H1 (cell line): ENCODE measurements at regions not wholly inside any gene's neighbourhood (a gene's known extent, or its start where the extent isn't known, plus 50 kb on each side); places are given as distances from the start of the nearest gene placed in this dataset.

ENCODE experiments used
- CTCF ChIA-PET: fragments of 300-600 bp; sonication (Branson Sonifier 250); formaldehyde crosslinking; loops from one replicate; lab custom pipeline; 2021; ENCODE audit not compliant: partially characterized antibody; lab: Charles Lee
- POLR2A ChIA-PET: fragments of 300-600 bp; sonication (Branson Sonifier 250); formaldehyde crosslinking; loops from one replicate; lab custom pipeline; 2021; ENCODE audit warnings: inconsistent platforms; ENCODE audit not compliant: partially characterized antibody; lab: Charles Lee
- DNase-seq, 2 experiments: peaks; one replicate each; pipeline versions ENCODE4 v3.0.0 to v3.0.0-alpha.2; 2010 to 2022; ENCODE audit warnings: low spot score in 2 of 2, low read depth in 1 of 2, mixed read lengths in 1 of 2
- FAIRE-seq: peaks from 2 replicates; lab custom pipeline; 2011; peaks lifted over from hg19 to GRCh38; lab: Jason Lieb, UNC
- H2AFZ ChIP-seq: 2 replicates; pipeline ENCODE4 v1.8.1; 2012; ENCODE audit warnings: low read length, inconsistent platforms
- H2AK5ac ChIP-seq: 2 replicates; pipeline ENCODE4 v1.6.1; 2013; ENCODE audit warnings: low read depth, low read length
- H2BK120ac ChIP-seq: replicated peaks from 2 replicates; pipeline ENCODE3; 2013; ENCODE audit warnings: low read depth, low read length, inconsistent platforms
- H2BK12ac ChIP-seq: 2 replicates; pipeline ENCODE4 v1.6.1; 2013; ENCODE audit warnings: low read depth, low read length
- H2BK15ac ChIP-seq: 2 replicates; pipeline ENCODE4 v1.6.1; 2013; ENCODE audit warnings: low read length
- H2BK20ac ChIP-seq: 2 replicates; pipeline ENCODE4 v1.6.1; 2013; ENCODE audit warnings: low read length
- H2BK5ac ChIP-seq: 2 replicates; pipeline ENCODE4 v1.6.1; 2013; ENCODE audit warnings: low read depth, low read length
- H3K14ac ChIP-seq: 2 replicates; pipeline ENCODE4 v1.6.1; 2013; ENCODE audit warnings: inconsistent platforms; ENCODE audit not compliant: insufficient read length
- H3K18ac ChIP-seq: 2 replicates; pipeline ENCODE4 v1.6.1; 2013; ENCODE audit warnings: low read length; ENCODE audit errors: extremely low read depth
- H3K23ac ChIP-seq: 2 replicates; pipeline ENCODE4 v1.6.1; 2013; ENCODE audit warnings: inconsistent platforms; ENCODE audit not compliant: insufficient read length
- H3K23me2 ChIP-seq: 2 replicates; pipeline ENCODE4 v1.6.1; 2013; ENCODE audit warnings: low read depth, low read length
- H3K27ac ChIP-seq: 2 replicates; pipeline ENCODE4 v1.6.1; 2011; ENCODE audit warnings: low read depth, low read length, inconsistent platforms
- H3K27me3 ChIP-seq, 4 experiments: replicated peaks in 1 of 4; 1 replicate in 1 of 4; 2 replicates in 3 of 4; pipeline versions ENCODE4 v1.6.1 to v1.8.1; 2011 to 2013; ENCODE audit warnings: low read length in 3 of 4, mild to moderate bottlenecking in 3 of 4, inconsistent platforms in 2 of 4, mixed read lengths in 2 of 4, moderate library complexity in 1 of 4; ENCODE audit not compliant: control insufficient read depth in 3 of 4, insufficient read depth in 3 of 4; ENCODE audit errors: extremely low read depth in 1 of 4
- H3K36me3 ChIP-seq, 4 experiments: 2 replicates each; pipeline versions ENCODE4 v1.6.1 to v1.8.1; 2011 to 2013; ENCODE audit warnings: mild to moderate bottlenecking in 4 of 4, low read length in 3 of 4, moderate library complexity in 2 of 4, control low read depth in 1 of 4, inconsistent platforms in 1 of 4; ENCODE audit not compliant: insufficient read depth in 4 of 4, control insufficient read depth in 2 of 4
- H3K4ac ChIP-seq: replicated peaks from 2 replicates; pipeline ENCODE3; 2013; ENCODE audit warnings: low read length, low read depth, mixed read lengths, inconsistent platforms; ENCODE audit not compliant: insufficient read length
- H3K4me1 ChIP-seq, 4 experiments: replicated peaks in 1 of 4; 1 replicate in 1 of 4; 2 replicates in 3 of 4; pipeline versions ENCODE4 v1.6.1 to v1.8.1; 2011 to 2013; ENCODE audit warnings: low read length in 3 of 4, inconsistent platforms in 2 of 4, mixed read lengths in 1 of 4; ENCODE audit not compliant: insufficient read depth in 4 of 4, control insufficient read depth in 3 of 4
- H3K4me2 ChIP-seq, 2 experiments: 2 replicates each; pipeline versions ENCODE4 v1.6.1 to v1.8.1; 2011 to 2013; ENCODE audit warnings: low read depth in 2 of 2, low read length in 2 of 2, control low read depth in 1 of 2, inconsistent platforms in 1 of 2, mild to moderate bottlenecking in 1 of 2; ENCODE audit not compliant: insufficient read depth in 1 of 2
- H3K4me3 ChIP-seq, 4 experiments: fragments of 200-600, 300-600 bp in 1 of 4; sonication (generic), shearing (Covaris generic), sonication (Bioruptor Twin) in 1 of 4; 2 replicates each; pipeline versions ENCODE4 v1.5.1 to v1.8.1; 2011 to 2016; ENCODE audit warnings: low read length in 4 of 4, low read depth in 3 of 4, control low read depth in 2 of 4, inconsistent platforms in 2 of 4, mild to moderate bottlenecking in 2 of 4, mixed read lengths in 1 of 4, moderate library complexity in 1 of 4; ENCODE audit not compliant: insufficient read depth in 2 of 4; ENCODE audit errors: extremely low read depth in 1 of 4
- H3K56ac ChIP-seq: replicated peaks from 2 replicates; pipeline ENCODE3; 2013; ENCODE audit warnings: low read depth, mild to moderate bottlenecking, mixed read lengths, low read length, inconsistent platforms; ENCODE audit not compliant: insufficient read length
- H3K79me1 ChIP-seq: 2 replicates; pipeline ENCODE4 v1.6.1; 2013; ENCODE audit warnings: low read depth, low read length, control low read depth
- H3K79me2 ChIP-seq, 2 experiments: 2 replicates each; pipeline versions ENCODE4 v1.6.1 to v1.8.1; 2012 to 2013; ENCODE audit warnings: low read length in 2 of 2, mild to moderate bottlenecking in 2 of 2, inconsistent platforms in 1 of 2; ENCODE audit not compliant: insufficient read depth in 2 of 2, control insufficient read depth in 1 of 2
- H3K9ac ChIP-seq, 4 experiments: replicated peaks in 1 of 4; 1 replicate in 1 of 4; 2 replicates in 3 of 4; pipeline versions ENCODE4 v1.6.1 to v1.8.1; 2011 to 2013; ENCODE audit warnings: low read depth in 3 of 4, low read length in 3 of 4, control low read depth in 2 of 4, mild to moderate bottlenecking in 2 of 4, moderate library complexity in 2 of 4, inconsistent platforms in 1 of 4; ENCODE audit errors: extremely low read depth in 1 of 4
- H3K9me3 ChIP-seq, 2 experiments: 2 replicates each; pipeline versions ENCODE4 v1.6.1 to v1.8.1; 2012 to 2013; ENCODE audit warnings: mild to moderate bottlenecking in 2 of 2, moderate library complexity in 2 of 2, control low read depth in 1 of 2, inconsistent platforms in 1 of 2, low read depth in 1 of 2, low read length in 1 of 2, mixed read lengths in 1 of 2; ENCODE audit not compliant: insufficient read depth in 2 of 2
- H4K20me1 ChIP-seq, 2 experiments: replicated peaks in 1 of 2; 2 replicates each; pipeline versions ENCODE3 to v1.8.1; 2011 to 2013; ENCODE audit warnings: inconsistent platforms in 2 of 2, low read length in 2 of 2, mild to moderate bottlenecking in 1 of 2; ENCODE audit not compliant: insufficient read depth in 2 of 2, control insufficient read depth in 1 of 2
- H4K5ac ChIP-seq: 2 replicates; pipeline ENCODE4 v1.6.1; 2013; ENCODE audit warnings: low read length, low read depth, mixed read lengths, inconsistent platforms; ENCODE audit not compliant: insufficient read length
- H4K8ac ChIP-seq: 2 replicates; pipeline ENCODE4 v1.8.0; 2013; ENCODE audit warnings: mild to moderate bottlenecking, moderate library complexity, low read length, inconsistent platforms; ENCODE audit not compliant: insufficient read depth; ENCODE audit errors: extremely low read depth
- H4K91ac ChIP-seq: replicated peaks from 2 replicates; pipeline ENCODE3; 2013; ENCODE audit warnings: low read length, mixed read lengths, inconsistent platforms; ENCODE audit not compliant: insufficient read length
- CEBPB ChIP-seq: IDR thresholded peaks from 2 replicates; pipeline ENCODE4 v1.6.1; 2012; ENCODE audit warnings: low read depth, low read length
- CHD2 ChIP-seq: IDR thresholded peaks from 2 replicates; pipeline ENCODE4 v1.6.1; 2012; ENCODE audit warnings: low read length, improper control_type of control experiment
- CREB1 ChIP-seq: IDR thresholded peaks from 2 replicates; pipeline ENCODE4 v1.6.1; 2012; ENCODE audit warnings: inconsistent platforms
- FOSL1 ChIP-seq: IDR thresholded peaks from 2 replicates; pipeline ENCODE4 v1.6.1; 2011; ENCODE audit warnings: mild to moderate bottlenecking, low read depth, low read length, moderate library complexity; ENCODE audit not compliant: insufficient read depth
- GABPA ChIP-seq: IDR thresholded peaks from 2 replicates; pipeline ENCODE4 v1.6.1; 2011; ENCODE audit warnings: mild to moderate bottlenecking, low read length, moderate library complexity, borderline replicate concordance; ENCODE audit not compliant: insufficient read depth
- HDAC2 ChIP-seq, 2 experiments: fragments of 300-600 bp in 1 of 2; sonication (generic) in 1 of 2; IDR thresholded peaks; 2 replicates each; pipeline ENCODE4 v1.6.1; 2011 to 2012; ENCODE audit warnings: low read depth in 2 of 2, low read length in 2 of 2, mild to moderate bottlenecking in 2 of 2, moderate library complexity in 2 of 2, borderline replicate concordance in 1 of 2, inconsistent platforms in 1 of 2
- JUND ChIP-seq: IDR thresholded peaks from 2 replicates; pipeline ENCODE4 v1.6.1; 2011; ENCODE audit warnings: mild to moderate bottlenecking, improper control_type of control experiment, low read length
- KDM1A ChIP-seq: fragments of 200-600, 300-600 bp; sonication (generic); IDR thresholded peaks from 2 replicates; pipeline ENCODE4 v1.7.1; 2016; ENCODE audit warnings: mild to moderate bottlenecking, low read length, borderline replicate concordance
- MAX ChIP-seq: IDR thresholded peaks from 2 replicates; pipeline ENCODE4 v1.6.1; 2012; ENCODE audit warnings: inconsistent platforms
- NANOG ChIP-seq: IDR thresholded peaks from 2 replicates; pipeline ENCODE4 v1.6.1; 2011; ENCODE audit warnings: low read length, low read depth, mild to moderate bottlenecking, inconsistent platforms; ENCODE audit not compliant: insufficient read depth, poor library complexity, severe bottlenecking
- PHF8 ChIP-seq: fragments of 200-600 bp; sonication (generic); conservative IDR thresholded peaks from 2 replicates; pipeline ENCODE4 v1.7.1; 2012; ENCODE audit warnings: low read depth, mild to moderate bottlenecking, inconsistent platforms, low read length, moderate library complexity
- SAP30 ChIP-seq: fragments of 300-600 bp; sonication (generic); IDR thresholded peaks from 2 replicates; pipeline ENCODE4 v1.7.1; 2012; ENCODE audit warnings: low read length, moderate library complexity, mild to moderate bottlenecking, inconsistent platforms; ENCODE audit not compliant: insufficient read depth, insufficient replicate concordance
- SIX5 ChIP-seq: IDR thresholded peaks from 2 replicates; pipeline ENCODE4 v1.6.1; 2011; ENCODE audit warnings: mild to moderate bottlenecking, low read depth, low read length
- SP1 ChIP-seq: IDR thresholded peaks from 2 replicates; pipeline ENCODE4 v1.6.1; 2011; ENCODE audit warnings: low read depth, low read length
- SRF ChIP-seq: IDR thresholded peaks from 2 replicates; pipeline ENCODE4 v1.6.1; 2011; ENCODE audit warnings: mild to moderate bottlenecking, low read depth, low read length, moderate library complexity
- TBP ChIP-seq: IDR thresholded peaks from 2 replicates; pipeline ENCODE4 v1.6.1; 2011; ENCODE audit warnings: low read depth, low read length, improper control_type of control experiment

DNA sequence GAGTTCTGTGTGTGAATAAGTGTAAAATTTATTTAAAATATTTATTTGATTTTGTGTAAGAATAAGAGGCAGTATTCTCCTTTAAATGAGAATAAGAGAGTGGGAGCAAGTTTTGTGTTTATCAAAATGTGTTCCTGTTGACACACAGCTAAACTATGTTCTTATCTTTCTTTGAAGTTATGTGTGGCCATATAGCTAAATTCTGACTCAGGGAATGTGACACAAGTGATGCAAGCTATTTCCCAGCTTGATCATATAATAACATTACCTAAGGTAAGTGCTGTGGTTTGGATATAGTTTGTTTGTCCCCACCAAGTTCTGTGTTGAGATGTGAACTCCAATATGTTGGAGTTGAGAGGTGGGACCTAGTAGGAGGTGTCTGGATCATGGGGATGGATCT lies 740.0 kb upstream of the IGFBP7 start:
- ChIA-PET CTCF (no interaction called here), POLR2A (no interaction called here)
- H4K20me1 ChIP-seq, result no peaks in the 10 kb centered on the region
- no peak overlapping the region for H3K4me3 ChIP-seq
- no peak overlapping the region for H2BK12ac ChIP-seq
- H2AK5ac ChIP-seq, result no peak overlapping the region
- H2BK15ac ChIP-seq, result no peak overlapping the region
- H3K4me1 ChIP-seq, result no peaks in the 10 kb centered on the region
- H3K14ac ChIP-seq, result no peak overlapping the region
- H3K56ac ChIP-seq, result no peak overlapping the region
- H3K23me2 ChIP-seq, result no peaks in the 10 kb centered on the region
- no peak overlapping the region for H3K4me2 ChIP-seq
- no peak overlapping the region for H3K23ac ChIP-seq
- no peaks in the 10 kb centered on the region for H3K36me3 ChIP-seq
- DNase-seq (no peak), FAIRE-seq (no peak)
- H3K27me3 ChIP-seq, result no peaks in the 10 kb centered on the region
- TF ChIP-seq SIX5, result no peak
- no peak for TF ChIP-seq SRF
- TF ChIP-seq HDAC2 (IDR thresholded peaks at IDR 0.05; ENCODE audit: borderline replicate concordance in 1 of 2, low read depth in 2 of 2, low read length in 2 of 2), result no peak
- TF ChIP-seq JUND, result no peak
- TF ChIP-seq KDM1A, result no peak
- TF ChIP-seq FOSL1, result no peak
- no peak for TF ChIP-seq CEBPB
- TF ChIP-seq NANOG, result no peak
- TF ChIP-seq PHF8, result no peak
- TF ChIP-seq MAX, result no peak
- no peak for TF ChIP-seq GABPA
- TF ChIP-seq SAP30, result no peak
- no peak for TF ChIP-seq CREB1
- no peak for TF ChIP-seq CHD2
- no peak for TF ChIP-seq TBP
- TF ChIP-seq SP1, result no peak
- H4K91ac ChIP-seq, result no peak overlapping the region
- H2AFZ ChIP-seq, result no peak overlapping the region
- H3K79me1 ChIP-seq, result no peaks in the 10 kb centered on the region
- no peak overlapping the region for H2BK120ac ChIP-seq
- no peaks in the 10 kb centered on the region for H3K79me2 ChIP-seq
- no peak overlapping the region for H3K27ac ChIP-seq
- no peak overlapping the region for H3K4ac ChIP-seq
- H3K9ac ChIP-seq, result no peak overlapping the region
- no peak overlapping the region for H2BK20ac ChIP-seq
- no peaks in the 10 kb centered on the region for H3K9me3 ChIP-seq
- no peak overlapping the region; the same call in 1 of the 2 replicates for H3K18ac ChIP-seq
- H4K8ac ChIP-seq, result no peak overlapping the region
- H2BK5ac ChIP-seq, result no peak overlapping the region
- no peak overlapping the region for H4K5ac ChIP-seq
